GM21390 (cell line): ENCODE measurements at regions not wholly inside any gene's neighbourhood (a gene's known extent, or its start where the extent isn't known, plus 50 kb on each side); places are given as distances from the start of the nearest gene placed in this dataset.
"Not testable (repeated sequence)": the region's sequence is repeated elsewhere in the genome, so short reads cannot be mapped to it uniquely, and the experiment has no call there.

ENCODE experiments used
- ATAC-seq: cut with Tn5 transposase; IDR thresholded peaks from one replicate; pipeline ENCODE4 v1.9.1; 2021; ENCODE audit not compliant: unreplicated experiment

GRCh38 chr11:87879118-87879517 lies 296.1 kb downstream of the RAB38 start:
- no peak for ATAC-seq

DNA sequence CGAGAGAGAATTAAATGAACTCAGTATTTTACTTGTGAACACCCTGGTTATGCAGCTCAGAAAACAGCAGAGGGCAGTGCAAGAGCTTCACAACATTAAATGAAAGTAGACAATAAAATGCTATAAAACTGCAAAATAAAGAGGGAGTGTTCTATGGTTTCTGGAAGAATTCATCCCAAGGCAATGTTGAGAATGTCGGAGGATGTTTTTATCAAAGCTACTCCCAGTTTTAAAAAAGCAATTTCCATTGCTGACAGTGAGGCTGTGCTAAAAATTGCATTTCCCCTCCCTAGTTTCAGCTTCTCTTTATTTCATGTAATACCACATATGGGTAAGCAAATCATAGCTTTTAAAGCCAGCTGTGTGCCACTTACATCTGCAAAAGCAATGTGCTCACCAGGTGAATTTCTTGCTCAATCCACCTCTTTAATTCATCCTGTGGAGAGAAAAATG lies 296.8 kb downstream of the RAB38 start:
- ATAC-seq = no peak

- no peak for ATAC-seq
Observed at GRCh38 chr11:87871056-87871455, 304.2 kb downstream of the RAB38 start.

DNA sequence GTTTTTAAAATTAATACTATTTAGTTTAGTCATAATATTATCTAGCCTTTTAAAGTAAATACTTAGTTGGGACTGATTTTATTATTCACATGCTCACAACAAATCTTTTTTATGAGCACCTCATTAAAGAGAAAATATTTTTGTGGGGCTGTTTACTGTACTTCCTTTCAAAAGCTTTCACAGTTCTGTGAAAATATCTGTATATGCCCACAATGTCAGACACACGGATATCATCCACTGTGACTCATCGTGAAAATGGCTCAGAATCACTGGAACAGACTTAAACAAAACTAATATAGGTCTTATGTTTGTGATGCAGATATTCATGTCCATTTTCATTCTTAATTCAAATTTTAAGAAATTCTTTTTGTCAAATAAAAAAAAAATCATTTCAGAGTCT lies 305.2 kb downstream of the RAB38 start:
- ATAC-seq = no peak

- ATAC-seq = no peak
Observed at GRCh38 chr11:87866951-87867350, 308.3 kb downstream of the RAB38 start.

DNA sequence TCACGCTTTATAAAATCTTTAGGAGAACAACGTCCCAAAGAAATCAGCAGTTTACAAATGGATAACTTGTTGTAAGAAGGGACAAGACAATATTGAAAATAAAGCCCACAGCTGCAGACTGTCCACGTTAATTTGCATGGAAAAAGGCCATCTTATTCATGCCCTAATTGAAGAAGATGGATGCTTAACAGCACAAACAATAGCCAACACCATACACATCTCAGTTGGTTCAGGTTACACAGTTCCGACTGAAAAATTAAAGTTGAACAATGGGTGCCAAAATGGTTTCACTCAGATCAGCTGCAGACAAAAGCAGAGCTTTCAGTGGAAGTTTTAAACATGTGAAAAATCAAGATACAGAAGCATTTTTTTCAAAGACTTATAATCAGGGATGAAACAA lies 314.2 kb downstream of the RAB38 start:
- ATAC-seq = no peak

DNA sequence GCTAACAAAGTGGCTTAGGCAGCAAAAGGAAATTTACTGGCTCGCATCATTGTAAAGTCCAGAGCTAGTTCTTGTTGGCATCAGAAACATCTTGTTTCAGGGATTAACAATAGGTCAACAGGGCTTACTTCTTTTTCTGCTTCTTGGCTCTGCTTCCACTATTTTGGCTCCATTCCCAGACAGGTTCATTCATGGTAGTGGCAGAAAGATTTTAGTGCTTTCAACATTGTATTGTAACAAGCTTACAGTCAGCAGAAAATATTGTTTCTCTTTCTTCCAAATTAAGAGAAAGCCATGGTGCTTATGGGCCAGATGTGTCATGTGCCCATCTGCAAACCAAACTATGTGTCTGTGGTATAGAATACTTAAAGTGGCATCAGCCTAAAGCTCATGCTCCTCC lies 315.6 kb downstream of the RAB38 start:
- ATAC-seq = no peak

GRCh38 chr11:87851827-87852226 lies 323.4 kb downstream of the RAB38 start:
- ATAC-seq = no peak

GRCh38 chr11:87851234-87851633 lies 324.0 kb downstream of the RAB38 start:
- no peak for ATAC-seq

DNA sequence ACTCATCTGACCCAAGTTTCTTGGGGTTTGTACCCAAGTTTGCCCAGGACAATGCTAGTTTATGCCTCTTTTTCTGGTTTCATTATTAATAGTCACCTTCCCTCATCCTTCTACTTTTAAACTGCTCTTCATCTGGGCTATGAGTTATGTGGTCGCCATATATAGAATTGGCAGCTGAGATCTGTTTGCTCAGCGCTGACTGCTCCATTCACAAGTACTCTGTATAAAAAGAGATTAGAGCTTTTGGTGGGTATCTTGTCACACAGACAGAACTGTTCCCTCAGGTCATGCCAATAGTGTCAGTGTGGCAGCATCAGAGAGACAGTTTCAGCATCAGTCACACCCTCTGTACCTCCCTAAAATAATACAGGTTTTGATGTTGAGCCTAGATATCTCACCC lies 326.0 kb downstream of the RAB38 start:
- ATAC-seq = no peak

- ATAC-seq = no peak
Observed at GRCh38 chr11:87840786-87841185, 334.5 kb downstream of the RAB38 start.

- ATAC-seq = no peak
Observed at GRCh38 chr11:87832211-87832610, 343.0 kb downstream of the RAB38 start.

DNA sequence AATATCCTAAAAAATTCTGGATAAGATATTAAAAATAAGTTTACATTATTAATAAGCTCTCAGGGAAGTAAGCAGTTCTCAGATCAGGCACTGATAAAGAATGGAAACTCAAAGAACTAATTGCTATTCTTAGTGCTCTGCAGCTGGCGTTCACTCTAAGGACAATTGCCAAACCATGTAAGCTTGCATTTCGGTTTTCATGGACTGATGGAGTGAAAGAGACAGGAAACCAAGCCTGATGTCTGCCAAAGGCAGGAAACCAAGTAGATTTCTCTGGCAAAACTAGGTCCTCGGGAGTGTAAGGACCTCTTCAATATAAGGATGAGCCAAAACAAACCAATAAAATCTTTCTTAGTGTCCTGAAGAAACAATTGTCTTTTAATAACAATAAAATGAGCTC lies 355.2 kb downstream of the RAB38 start:
- no peak for ATAC-seq

- no peak for ATAC-seq
Observed at GRCh38 chr11:87819151-87819550, 356.1 kb downstream of the RAB38 start.

DNA sequence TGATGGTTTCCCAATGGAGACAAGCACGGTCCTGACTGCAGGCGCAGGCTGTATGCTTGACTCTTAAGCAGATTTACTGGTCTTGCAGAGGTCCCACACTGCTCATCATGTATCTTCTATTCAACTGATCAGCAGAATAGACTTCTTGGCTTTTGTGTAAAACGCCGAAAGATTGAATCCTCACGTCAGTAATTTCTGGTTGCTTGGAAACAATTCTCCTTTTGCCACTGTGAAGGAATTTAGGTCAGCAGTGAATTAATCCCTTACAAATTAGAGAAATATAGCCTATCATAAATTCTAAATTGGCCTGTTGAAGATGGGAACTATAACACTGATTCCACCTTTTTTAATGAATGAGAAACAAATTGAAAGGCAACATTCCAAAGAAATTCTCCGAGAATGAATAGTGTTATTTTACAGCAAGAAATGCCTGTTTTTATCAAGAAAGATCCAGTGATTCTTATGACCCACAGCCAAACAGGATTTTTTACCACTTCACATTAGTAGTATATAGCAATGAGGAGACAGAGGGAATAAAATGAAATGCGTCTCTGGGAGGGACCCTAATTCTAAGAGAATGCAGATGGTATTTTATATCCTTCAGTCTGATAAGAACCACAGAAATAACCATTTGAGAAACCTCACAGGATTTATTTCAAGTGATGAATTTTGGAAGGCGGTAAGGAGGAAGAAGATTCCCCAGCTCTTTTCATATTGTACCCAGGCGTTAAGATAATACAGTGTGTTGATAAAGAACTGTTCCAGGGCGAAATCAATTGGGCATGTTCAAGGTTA lies 362.5 kb downstream of the RAB38 start:
- no peak for ATAC-seq

- ATAC-seq = no peak
Observed at GRCh38 chr11:87810486-87810885, 364.8 kb downstream of the RAB38 start.

DNA sequence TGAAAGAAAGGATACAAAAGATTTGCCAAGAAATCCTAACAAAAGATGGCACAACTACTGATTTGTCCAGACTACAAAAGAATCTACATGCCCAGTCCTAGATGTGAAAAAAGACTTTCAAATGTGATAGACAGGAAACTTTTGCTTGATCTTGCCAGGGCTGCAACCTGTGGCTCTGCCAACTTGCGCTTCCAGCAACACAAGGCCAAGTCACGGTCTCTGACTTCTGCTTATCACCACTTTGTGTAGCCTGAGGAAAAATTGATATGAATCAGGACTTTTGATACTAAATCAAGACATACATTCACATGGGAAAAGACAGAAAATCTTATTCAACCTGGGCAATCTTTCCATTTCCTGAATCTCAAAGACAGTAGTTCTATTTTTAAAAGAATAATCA lies 366.0 kb downstream of the RAB38 start:
- no peak for ATAC-seq

GRCh38 chr11:87804176-87804575 lies 371.1 kb downstream of the RAB38 start:
- no peak for ATAC-seq

DNA sequence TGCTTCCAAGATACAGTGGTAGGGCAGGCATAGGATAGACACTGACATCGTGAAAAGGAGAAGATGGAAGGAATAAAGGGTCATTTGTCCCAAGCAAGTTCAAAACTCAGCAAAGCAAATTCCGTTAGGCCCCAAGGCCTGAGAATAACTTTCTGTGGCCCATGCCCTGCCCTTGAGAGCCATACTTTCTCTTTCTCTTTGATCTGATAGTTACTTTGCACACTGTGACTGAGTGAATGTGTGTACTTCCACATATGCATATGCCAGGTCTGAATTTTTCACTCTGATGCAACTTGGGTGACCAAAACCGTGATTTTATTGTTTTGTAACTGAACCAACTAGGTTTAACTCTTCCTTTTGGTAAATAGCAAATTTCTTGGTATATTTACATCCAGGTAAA lies 371.5 kb downstream of the RAB38 start:
- ATAC-seq = no peak

GRCh38 chr11:87784862-87785261 lies 390.4 kb downstream of the RAB38 start:
- ATAC-seq = not testable (repeated sequence)

DNA sequence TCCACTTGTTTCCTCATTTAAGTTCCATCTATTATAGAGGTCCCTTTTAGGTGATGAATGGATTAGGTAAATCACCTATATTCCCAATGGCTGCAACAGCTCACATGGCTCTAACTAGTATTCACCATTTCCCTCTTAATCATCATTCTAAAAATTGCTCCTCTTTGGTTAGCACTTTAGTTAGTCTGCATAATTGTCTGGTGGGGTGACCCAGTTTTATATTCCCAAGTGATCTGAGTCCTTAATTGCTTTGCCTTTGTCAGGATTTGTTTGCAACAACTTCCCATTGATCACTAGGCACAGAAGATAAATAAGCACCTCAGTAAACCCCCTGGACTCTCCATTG lies 395.2 kb downstream of the RAB38 start:
- no peak for ATAC-seq

- ATAC-seq = no peak
Observed at GRCh38 chr11:87779276-87780067, 395.8 kb downstream of the RAB38 start.
